NCI-H82 (cell line): ENCODE measurements at regions not wholly inside any gene's neighbourhood (a gene's known extent, or its start where the extent isn't known, plus 50 kb on each side); places are given as distances from the start of the nearest gene placed in this dataset.
A peak's percentile ranks its signal among the peaks of the same experiment; 100 is the strongest.
"Not testable (repeated sequence)": the region's sequence is repeated elsewhere in the genome, so short reads cannot be mapped to it uniquely, and the experiment has no call there.

Experiments used
- DNase-seq: peaks from one replicate; lab custom pipeline; 2025; lab: John Stamatoyannopoulos, UW

DNA sequence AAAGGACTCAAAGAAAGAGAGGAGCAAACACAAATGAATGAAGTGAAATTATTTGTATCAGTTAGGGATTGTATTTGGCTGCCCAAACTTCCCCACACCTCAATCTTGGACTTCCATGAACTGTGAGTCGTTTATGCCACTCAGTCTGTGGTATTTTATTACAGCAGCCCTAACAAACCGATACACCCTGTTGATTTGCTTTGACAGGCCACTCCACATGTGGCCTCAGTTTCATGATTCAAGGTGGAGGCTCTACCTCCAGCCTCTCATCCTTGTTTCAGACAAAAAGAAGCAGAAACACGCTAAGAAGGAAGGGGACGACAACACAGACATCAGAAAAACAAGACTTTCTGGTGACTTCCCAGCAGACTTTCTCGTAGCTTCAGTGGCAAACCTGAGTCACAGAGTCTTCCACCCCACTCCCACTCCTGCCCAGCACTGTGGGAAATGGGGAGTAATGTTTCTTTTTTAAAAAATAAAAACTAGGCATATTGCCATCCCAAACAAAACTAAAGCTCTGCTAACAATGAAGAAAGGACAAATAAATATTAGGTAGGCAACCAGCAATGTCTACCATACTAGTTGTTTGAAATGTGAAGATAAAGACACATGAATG lies 52.2 kb upstream of the ABCA1 start:
- DNase-seq, result no peak

DNA sequence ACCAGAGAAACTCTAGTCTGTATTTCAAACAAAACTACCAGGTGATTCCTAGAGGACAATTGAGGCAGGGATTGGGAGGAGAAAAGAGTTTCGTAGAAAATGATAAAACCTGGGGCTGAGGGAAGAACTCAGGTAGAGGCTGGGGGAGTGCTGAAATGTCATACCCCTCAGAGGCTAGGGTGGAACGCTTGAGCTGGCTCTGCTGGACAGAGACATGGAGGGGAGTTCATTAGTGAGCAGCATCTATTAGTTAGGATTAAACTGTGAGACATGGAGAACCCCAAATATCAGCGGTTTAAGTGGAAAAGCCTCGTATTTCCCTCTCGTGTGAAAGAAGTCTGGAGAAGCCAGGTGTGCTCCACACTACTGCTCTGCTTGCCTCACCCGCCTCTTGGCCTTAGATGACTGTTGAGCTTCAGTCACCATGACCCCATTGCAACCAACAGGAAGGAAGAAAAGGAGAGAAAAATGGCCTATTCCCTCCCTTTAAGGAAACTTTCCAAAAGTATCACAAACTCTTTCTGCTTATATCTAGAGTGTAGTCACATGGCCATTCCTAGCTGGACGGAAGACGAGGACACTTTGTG lies 53.7 kb upstream of the ABCA1 start:
- DNase-seq, result no peak

DNA sequence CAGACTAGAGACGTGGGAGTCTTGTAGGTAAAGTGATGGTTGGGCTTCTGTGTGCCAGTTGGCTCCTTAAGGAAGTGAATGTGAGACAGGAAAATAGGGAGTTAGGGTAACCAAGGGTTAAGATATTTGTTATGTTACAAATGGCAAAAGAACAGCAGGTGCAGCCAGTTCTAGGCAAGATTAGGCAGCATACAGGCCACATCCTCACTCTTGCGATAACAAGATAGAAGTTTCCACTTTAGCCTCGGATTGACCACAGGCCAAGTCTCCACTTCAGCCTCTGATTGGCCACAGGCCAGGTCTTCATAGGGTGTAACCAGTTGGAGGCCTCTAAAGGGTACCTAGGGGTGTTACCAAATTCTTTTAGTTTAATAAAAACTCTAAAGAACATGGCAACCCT lies 54.6 kb upstream of the ABCA1 start:
- no peak for DNase-seq

DNA sequence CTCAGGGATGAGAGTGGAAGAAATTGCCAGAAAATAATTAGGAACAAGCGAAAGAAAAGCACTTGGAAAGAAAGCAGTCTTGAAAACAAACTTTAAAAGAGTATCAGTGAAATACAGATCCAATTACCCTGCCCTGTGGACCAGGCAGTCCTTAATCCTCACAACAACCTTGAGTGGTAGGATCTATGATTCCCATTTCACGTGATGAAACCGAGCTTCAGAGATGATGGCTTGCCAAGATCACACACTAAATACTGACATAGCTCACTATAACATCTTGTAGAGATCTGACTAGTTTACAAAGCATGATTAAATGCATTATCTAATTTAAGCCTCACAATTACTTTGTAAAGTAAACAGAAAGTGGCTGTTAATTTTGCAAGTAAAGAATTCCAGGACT lies 55.5 kb upstream of the ABCA1 start:
- DNase-seq, result peak; percentile 70

DNA sequence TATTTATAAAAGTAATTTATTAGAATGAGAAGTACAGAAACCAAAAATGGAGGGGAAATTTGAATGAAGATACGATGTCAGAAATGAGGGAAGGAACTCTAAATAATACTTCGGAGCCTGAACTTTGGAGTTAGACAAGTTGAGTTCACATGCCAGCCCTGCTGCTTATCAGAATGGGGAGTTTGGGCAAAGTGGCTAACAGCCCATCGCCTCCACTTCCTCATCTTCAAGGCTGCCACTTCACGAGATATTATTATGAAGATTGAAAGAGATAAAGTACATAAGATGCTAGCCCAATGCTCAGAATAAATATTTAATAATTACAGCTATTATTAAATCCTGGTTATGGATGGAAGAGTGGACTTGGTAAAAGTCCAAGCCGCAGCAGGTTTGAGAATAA lies 56.2 kb upstream of the ABCA1 start:
- DNase-seq, result no peak

DNA sequence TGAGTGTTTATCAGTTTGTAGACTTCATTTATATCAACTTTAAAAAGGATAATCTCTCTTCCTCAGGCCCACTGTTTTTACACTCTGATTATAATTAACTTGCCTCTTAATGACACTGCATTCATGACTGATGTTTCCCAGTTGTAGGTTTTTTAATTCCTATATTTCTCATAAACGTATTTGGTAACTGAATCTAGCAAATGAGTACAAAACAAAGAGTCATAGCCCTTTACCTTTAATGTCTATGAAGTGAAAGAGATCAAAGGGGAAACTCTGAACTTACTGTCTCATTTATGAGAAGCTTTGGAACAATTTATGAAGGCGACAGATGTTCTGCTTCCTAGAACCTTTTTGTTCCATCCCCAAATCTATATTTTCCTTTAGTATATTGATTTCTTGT lies 56.6 kb upstream of the ABCA1 start:
- no peak for DNase-seq

DNA sequence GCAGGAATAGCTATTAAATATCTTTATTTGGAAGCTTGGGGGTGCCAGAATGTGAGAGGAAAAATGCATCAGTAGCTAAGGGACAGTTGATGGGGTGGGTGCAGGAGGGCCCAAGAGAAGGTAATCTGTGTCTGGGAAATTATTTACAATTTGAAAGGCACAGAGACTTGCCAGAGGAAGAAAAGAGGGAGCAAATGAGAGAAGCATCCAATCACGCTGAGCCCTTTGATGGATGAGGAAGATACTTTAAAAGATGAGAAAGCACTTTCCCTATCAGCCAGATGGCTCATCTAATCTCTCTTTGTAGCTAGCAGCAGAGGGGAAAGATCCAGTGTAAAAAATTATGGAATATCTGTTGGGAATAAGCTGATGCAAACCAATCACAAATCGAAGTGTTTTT lies 57.0 kb upstream of the ABCA1 start:
- DNase-seq, result peak; percentile 82

DNA sequence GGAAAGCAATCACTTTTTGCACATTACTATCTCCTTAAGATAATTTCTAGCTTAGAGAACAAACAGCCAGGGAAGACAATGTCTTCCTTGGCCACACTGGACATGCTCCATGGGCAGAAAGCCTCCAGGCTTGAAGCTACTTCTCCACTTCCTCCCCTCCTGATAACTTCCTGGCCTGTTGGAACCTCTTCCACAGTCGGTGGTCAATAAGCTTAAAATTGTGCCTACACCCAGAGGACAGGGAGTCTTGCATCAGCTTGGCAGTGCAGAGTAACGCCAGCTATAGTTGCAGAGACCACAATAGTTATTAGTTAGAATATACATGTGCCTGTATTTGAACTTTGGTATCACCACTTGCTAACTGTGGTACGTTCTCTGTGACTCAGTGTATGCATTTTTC lies 58.1 kb upstream of the ABCA1 start:
- DNase-seq, result no peak

DNA sequence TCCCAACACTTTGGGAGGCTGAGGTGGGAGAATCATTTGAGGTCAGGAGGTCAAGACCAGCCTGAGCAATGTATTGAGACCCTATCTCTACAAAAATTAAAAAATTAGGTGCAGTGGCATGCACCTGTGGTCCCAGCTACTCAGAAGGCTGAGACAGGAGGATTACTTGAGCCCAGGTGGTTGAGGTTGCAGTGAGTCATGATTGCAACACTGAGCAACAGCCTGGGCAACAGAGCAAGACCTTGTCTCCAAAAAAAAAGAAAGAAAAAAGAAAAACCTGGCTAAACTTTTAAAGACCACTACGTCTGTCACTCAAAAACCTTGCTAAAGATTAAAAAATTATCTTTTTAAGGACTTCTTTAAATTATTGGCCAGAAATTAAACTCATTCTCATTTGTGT lies 59.8 kb upstream of the ABCA1 start:
- no peak for DNase-seq

DNA sequence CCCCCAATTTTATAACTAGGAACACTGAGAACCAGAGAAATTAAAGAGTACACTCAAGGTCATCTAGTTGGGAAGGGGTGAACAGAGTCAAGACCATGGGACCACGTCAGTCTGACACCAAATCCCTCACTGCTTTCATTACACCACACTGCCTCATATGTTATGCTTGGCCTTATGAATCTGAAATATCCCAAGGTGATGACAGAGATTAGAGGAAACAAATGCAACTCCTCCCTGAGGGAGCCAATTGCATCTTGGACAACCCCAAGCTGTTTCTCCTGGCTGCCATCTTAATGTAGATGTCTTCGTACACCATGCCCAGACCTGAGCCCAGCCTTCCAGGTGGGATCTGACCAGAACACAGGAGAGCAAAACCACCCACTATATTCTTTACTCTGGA lies 60.6 kb upstream of the ABCA1 start:
- DNase-seq, result no peak

DNA sequence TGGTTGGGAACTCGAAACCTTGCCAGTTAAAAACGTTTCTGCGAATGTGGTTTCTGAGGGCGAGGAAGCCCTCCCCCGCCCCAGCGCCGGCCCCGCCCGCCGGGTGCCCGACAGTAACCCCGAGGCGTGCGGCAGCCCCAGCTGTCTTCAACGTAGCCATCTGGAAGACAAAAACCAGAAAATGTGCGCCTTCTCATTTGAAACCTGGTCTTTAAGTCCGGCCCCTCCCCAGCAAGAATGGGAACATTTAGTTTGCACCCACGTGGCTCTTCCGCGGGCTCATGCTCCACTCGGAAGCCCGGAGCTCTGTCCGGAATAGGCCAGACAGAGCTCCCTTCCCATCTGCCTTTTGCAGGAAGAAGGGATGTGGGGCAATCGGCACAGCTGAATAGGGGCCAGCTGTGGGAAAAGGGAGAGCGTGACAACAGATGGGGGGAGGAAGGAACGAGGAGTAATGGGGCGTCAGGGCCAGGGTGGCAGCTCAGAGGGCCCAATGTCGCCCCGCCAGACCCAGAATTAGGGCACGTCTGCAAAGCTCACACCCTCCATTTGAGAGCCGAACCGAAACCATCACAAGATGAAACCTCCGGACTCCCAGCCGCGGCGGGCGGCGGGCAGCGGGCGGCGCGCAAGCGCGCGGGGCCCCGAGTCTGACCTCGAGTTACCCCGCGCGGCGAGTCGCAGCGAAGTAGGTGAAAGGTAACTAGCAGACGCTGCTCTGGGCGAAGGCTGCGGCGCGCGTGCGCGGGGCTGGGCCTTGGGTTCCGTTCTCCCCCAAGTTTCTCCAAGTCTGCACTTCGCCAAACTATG lies 63.4 kb upstream of the ABCA1 start:
- DNase-seq, result peak; percentile 77

DNA sequence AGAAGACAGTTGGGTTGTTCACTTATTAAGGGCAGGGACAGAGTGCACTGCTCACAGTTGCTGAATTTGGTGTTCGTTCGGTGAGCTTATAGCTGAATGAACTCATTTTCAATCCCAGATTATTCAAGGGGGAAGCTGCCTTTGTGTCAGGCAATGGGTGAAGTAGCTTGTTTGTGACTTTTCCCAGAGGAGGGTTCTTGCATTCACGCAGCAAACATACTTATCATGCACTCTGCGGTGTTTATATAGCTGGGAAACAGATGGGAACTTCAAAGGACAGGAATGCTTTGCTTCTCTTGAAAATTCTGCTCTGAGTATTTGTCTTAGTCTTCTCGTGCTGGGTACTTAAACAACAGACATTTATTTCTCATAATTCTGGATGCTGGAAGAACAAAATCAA lies 64.7 kb upstream of the ABCA1 start:
- peak; percentile 3 for DNase-seq

DNA sequence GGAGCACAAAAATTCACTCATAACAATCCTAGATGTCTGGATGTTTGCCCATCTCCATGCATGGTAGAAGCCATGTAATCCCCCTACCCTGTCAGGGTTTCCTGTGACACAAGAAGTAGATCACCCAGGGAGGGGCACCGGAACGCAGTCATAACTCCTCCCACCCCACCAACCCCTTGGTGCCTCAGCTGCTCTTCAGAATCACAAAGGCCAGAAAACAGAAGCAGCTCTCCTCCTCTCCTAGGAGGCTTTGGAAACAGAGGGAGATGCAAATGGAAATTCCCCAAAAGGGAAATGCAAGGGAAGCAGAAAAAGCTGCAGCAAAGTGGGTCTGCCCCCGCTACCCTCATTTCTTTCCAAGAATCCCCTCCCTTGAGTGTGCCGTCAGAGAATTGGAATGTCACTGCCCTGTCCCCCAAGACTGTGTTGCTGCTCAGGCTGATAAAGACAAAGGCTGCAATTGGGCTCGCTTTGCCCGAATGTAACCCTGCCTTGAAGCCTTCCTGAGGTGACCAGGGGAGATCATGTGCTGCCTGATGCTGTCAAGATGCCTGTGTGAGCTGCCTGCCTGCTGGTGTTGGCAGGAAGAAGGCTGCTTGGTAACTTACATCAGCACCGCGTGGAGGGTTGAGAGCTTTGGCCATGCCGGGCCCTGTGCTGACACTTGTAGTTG lies 65.5 kb upstream of the ABCA1 start:
- no peak for DNase-seq

DNA sequence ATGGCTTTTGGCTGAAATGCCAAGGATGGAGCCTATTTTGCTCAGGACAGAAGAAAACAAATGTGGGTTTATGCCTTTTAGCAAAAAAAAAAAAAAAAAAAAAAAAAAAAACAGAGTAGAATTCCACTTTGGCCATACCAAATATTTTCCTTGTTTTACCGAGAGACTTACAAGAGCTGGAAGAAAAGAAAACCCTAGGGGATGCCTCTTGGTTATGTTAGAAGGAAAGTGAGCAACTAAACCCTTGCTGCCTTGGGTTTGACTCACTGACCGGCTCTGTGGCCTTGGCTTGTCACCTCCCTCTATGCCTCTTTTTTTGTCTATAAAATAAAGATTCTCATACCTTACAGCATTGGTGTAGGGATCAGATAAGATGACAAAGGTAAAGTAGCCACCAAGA lies 69.6 kb upstream of the ABCA1 start:
- DNase-seq, result no peak

DNA sequence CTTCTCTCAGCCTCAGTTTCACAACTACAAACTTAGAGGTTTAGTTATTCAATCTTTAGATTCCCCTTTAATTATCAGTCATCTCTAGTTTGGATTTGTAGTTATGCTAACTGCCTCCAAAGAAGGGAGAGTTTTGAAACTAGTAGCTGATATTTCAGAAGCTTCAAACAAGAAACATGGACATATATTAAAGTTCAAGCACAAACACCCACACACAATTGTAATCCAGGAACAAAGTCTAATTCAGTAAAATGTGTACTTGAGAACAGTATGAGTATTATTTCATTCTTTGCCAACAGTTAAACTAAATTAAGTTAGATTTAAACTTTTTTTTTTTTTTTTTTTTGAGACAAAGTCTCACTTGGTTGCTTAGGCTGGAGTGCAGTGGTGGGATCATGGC lies 71.2 kb upstream of the ABCA1 start:
- DNase-seq, result no peak

DNA sequence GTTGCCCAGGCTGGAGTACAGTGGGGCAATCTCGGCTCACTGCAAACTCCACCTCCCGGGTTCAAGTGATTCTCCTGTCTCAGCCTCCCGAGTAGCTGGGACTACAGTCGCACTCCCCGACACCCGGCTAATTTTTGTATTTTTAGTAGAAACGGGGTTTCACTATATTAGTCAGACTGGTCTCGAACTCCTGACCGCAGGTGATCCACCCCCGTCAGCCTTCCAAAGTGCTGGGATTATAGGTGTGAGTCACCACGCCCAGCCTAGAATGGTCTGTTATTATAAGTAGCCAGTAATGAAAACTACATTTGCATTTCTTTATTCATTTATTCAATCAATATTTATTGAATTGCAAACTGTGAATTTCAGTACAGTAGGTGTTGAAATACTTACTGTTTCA lies 72.6 kb upstream of the ABCA1 start:
- DNase-seq, result not testable (repeated sequence)

DNA sequence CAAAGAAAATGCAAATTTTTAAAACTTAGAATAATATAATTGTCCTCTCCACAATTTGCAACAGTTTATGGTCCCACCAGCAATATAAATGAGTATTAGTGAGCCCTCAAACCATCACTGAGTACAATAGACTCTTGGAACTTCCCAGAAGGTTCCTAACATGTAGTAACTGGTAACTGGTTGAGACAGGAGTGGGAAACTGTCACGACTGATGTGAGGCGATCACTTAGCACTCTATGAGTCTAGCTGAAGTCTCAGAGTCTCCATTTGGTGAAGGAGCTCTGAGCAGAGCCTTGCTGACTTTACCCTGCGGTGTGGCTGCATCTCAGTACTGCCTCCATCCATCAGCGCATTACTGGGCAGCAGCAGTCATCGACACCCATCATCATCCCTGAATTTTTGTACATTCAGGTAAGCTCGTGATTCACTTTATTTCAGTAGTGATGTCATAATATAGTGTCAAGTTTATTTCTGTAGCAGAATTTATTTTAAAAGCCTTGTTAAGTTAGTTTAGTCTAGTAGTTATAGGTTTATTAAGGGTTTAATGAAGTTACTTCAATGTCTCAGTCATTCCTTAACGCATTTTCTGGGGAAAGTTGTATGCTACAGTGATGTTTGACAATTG lies 76.6 kb upstream of the ABCA1 start:
- DNase-seq, result no peak

DNA sequence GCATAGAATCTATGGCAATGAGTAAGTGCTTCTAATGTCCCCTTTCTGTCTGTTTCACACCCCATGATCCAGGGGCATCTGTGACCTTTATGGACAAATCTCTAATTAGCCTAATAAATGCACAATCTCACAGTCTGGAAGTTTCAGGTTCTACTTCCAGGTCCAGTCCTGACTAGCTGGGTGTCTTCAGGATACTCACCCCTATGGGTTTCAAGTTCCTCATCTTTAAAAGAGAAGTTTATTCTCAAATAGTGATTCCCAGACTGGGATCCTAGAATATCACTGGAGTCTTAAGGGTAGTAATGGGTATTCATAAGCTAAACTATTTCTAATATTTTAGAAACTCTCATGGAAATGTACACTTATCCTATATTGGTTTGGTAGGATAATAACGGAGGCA lies 77.2 kb upstream of the ABCA1 start:
- DNase-seq, result no peak

DNA sequence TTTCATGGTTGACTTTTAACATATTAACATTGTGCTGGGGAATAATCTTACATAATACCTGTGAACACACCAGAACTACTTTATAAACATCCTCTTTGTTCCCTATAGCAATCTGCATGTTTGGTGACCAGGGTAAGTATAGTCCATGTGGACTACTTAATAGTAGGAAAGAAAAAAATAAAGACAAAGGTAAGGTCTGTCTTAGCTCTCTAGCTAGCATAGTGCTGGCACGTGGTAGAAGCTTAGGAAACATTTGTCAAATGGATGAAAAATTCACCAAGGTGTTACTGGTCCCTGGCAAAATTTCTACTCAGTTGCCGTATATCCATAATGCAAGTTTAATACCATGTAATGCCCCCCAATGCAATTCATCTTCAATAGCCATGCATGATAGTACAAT lies 78.6 kb upstream of the ABCA1 start:
- DNase-seq, result no peak

DNA sequence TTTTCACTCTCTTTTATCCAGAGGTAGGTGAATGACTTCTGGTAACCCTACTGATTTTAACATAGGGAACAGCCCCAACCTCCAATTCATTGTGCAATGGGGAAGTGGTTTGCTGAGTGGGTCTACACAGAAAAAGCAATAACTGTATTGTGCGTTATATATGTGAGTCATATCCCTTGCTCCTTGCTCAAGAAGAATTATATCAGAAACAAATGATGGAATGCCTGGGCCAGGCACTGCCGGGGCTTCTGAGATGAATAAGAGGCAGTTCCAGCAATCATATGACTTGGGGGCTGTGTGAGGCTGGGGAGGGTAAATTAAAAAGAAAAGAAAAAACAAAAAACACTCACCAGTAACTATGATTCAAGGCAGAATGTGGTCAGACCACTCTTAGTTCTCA lies 79.2 kb upstream of the ABCA1 start:
- DNase-seq, result no peak

DNA sequence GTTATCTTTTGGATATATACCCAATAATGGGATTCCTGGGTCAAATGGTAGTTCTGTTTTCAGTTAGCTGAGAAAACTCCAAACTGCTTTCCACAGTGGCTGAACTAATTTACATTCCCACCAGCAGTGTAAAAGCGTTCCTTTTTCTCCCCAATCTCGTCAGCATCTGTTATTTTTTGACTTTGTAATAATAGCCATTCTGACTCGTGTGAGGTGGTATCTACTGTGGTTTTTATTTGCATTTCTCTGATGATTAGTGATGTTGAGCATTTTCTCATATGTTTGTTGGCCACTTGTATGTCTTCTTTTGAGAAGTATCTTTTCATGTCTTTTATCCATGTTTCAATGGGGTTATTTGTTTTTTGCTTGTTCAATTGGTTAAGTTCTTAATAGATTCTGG lies 82.1 kb upstream of the ABCA1 start:
- DNase-seq, result not testable (repeated sequence)

DNA sequence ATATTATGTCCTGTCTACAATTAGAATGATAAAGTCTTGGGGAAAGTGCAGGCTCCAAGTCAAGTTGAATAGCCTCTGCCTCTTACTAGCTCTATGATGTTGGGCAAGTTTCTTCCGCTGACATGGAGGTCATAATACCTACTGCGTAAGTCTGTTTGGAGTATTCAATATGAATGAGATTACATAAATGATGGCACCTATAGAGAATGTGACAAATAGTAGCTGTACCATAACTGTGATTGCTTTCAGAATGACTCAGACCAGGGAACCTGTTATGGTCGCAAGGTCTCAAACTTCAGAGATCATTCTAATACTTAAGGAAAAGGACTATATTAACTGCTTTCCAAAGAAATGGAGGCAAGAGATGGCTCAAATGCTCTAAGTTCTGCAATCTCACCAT lies 94.0 kb upstream of the ABCA1 start:
- no peak for DNase-seq

DNA sequence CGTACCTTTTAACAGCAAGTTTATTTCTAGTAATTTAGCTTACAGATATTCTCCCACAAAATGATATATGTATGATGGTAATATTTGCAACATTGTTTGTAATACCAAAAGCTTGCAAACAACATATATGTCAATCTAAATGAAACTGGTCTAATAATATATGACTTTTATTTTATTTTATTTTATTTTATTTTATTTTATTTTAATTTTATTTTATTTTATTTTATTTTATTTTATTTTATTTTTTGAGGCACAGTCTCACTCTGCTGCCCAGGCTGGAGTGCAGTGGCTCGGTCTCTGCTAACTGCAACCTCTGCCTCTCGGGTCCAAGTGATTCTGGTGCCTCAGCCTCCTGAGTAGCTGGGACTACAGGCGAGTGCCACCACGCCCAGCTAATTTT lies 94.6 kb upstream of the ABCA1 start:
- DNase-seq, result not testable (repeated sequence)
